Breast epithelium (tissue), 3 donors: ENCODE measurements at regions not wholly inside any gene's neighbourhood (a gene's known extent, or its start where the extent isn't known, plus 50 kb on each side); places are given as distances from the start of the nearest gene placed in this dataset.

ENCODE experiments used
- CTCF ChIP-seq, 3 donors: fragments of 450-650 bp; IDR thresholded peaks; one replicate each; pipeline ENCODE4 v1.5.1; 2016 to 2017; ENCODE audit warnings: antibody characterized with exemption in 3 of 3, mild to moderate bottlenecking in 3 of 3, moderate library complexity in 3 of 3
- POLR2A ChIP-seq: fragments of 450-650 bp; IDR thresholded peaks from one replicate; pipeline ENCODE4 v1.6.1; 2016; ENCODE audit warnings: antibody characterized with exemption, mild to moderate bottlenecking, moderate library complexity
- POLR2AphosphoS5 ChIP-seq, 3 donors: sonication (generic); formaldehyde crosslinking; IDR thresholded peaks; one replicate each; pipeline ENCODE4 v1.6.1; 2017; ENCODE audit warnings: antibody characterized with exemption in 3 of 3

- no peak for TF ChIP-seq POLR2A
- TF ChIP-seq CTCF (IDR thresholded peaks at IDR 0.05) = no peak
- TF ChIP-seq POLR2AphosphoS5 (IDR thresholded peaks at IDR 0.05) = no peak
Measured at GRCh38 chr6:3625980-3626563, 125.4 kb downstream of the PXDC1 start.
